ENCODE measurements at regions not wholly inside any gene's neighbourhood (a gene's known extent, or its start where the extent isn't known, plus 50 kb on each side); places are given as distances from the start of the nearest gene placed in this dataset.

GRCh38 chr1:60915441-60915840 lies 166.9 kb upstream of the NFIA start:
- no peak for TF ChIP-seq CTCF (optimal IDR thresholded peaks at IDR 0.05 in 1 of 3, IDR thresholded peaks at IDR 0.05 in 1 of 3, conservative IDR thresholded peaks at IDR 0.05 in 1 of 3; ENCODE audit: extremely low read depth in 1 of 3, insufficient read depth in 2 of 3, low read length in 3 of 3)
- TF ChIP-seq EZH2 (IDR thresholded peaks at IDR 0.05; ENCODE audit: low read length): no peak

Data from keratinocyte (primary cell).